Omental fat pad (tissue), 3 donors: ENCODE measurements at regions not wholly inside any gene's neighbourhood (a gene's known extent, or its start where the extent isn't known, plus 50 kb on each side); places are given as distances from the start of the nearest gene placed in this dataset.

Experiments used
- ATAC-seq: fragments of 150-250 bp; one replicate; pipeline ENCODE4 v1.9.1; 2016; ENCODE audit warnings: mild to moderate bottlenecking, moderate library complexity; ENCODE audit not compliant: low FRiP score
- DNase-seq: peaks from one replicate; pipeline ENCODE4 v3.0.0-alpha.2; 2019; ENCODE audit warnings: low spot score
- TF ChIP-seq, protein P1 (sequence below), 3 donors: fragments of 450-650 bp; IDR thresholded peaks; one replicate each; pipeline ENCODE4 v1.5.1; 2016 to 2017; ENCODE audit warnings: antibody characterized with exemption in 3 of 3, mild to moderate bottlenecking in 3 of 3, moderate library complexity in 2 of 3

DNA sequence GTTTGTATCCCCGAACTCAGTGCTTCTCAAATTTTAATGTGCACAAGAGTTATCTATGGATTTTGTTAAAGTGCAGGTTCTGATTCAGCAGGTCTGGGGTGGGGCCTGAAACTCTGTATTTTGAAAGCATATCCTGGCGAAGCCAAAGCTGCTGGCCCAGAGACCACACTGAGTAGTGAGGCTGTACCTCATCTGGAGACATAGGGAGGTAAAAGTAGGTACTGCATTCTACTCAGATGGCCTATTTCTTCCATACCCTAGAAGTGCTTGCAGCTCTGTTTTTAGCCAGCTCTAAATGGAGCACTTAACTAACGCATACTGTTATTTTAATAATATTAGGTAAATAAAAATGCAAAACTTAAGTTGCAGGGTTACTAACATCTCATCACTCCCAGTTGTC is 206.2 kb upstream of the PRNP start:
- TF ChIP-seq, protein P1, sequence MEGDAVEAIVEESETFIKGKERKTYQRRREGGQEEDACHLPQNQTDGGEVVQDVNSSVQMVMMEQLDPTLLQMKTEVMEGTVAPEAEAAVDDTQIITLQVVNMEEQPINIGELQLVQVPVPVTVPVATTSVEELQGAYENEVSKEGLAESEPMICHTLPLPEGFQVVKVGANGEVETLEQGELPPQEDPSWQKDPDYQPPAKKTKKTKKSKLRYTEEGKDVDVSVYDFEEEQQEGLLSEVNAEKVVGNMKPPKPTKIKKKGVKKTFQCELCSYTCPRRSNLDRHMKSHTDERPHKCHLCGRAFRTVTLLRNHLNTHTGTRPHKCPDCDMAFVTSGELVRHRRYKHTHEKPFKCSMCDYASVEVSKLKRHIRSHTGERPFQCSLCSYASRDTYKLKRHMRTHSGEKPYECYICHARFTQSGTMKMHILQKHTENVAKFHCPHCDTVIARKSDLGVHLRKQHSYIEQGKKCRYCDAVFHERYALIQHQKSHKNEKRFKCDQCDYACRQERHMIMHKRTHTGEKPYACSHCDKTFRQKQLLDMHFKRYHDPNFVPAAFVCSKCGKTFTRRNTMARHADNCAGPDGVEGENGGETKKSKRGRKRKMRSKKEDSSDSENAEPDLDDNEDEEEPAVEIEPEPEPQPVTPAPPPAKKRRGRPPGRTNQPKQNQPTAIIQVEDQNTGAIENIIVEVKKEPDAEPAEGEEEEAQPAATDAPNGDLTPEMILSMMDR (IDR thresholded peaks at IDR 0.05): no peak
- no peak for ATAC-seq
- DNase-seq: no peak

DNA sequence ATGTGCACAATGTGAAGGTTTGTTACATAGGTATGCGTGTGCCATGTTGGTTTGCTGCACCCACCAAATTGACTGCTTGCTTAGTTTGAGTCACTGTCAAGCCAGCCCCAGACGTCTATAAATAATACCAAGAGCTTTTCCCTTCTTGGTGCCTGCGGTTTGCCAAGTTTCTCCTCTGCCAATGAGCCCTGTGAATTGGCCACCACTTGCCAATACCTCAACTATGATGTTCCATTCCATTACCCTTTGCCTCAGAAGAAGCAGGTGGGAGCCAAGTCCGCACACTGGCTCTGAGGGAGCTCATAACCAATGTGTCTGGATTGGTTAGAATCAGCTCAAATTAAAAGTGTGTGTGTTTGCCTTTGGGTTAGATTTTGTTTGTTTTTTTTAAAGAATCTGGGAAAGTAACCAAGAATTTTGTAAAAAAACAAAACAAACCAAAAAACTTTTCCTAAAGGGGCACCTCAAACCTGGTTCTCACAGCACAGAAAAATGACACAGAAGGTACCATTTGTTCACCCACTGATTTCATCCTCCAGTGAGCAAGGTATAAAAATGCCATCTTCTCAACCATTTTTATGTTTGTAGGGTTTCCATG is 209.3 kb upstream of the PRNP start:
- TF ChIP-seq, protein P1 (IDR thresholded peaks at IDR 0.05): no peak
- no peak for ATAC-seq
- DNase-seq: no peak

DNA sequence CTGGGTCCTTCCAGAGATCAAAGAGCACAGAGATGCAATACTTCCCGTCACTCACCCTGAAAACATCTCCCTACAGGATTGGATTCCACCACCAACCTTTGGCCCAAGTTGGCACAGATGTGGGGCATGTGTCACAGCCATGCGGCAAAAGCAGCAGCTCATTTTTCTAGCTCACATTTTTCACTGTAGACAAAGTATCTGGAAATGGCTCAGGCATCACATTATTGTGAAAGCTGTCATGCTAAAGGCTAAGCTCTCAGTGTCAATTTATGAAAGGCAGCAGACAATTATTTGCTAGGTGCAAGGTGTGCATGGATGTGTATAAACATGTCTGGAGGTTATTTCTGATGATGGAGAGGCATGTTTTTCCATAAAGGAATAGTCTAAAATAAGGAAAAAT is 213.3 kb upstream of the PRNP start:
- ATAC-seq (no peak), DNase-seq (no peak)
- TF ChIP-seq, protein P1 (IDR thresholded peaks at IDR 0.05): no peak

DNA sequence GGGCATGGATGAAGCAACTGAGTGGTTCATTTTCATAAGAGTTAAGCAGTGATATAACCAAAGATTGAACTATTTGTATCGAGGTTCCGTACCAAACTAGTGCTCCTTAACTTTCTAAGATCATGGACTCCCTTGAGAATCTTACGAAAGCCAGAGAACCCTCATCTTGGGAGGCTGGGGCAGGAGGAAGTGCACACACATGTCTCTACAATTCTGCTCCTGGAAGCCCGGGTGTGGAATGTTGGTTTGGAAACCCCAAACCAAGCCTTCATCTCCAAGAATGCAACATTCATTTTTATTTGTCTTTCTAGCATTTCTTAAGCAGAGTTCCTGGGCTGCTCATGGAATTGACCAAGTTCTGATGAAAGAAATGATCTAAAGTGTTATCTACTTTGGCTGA is 215.0 kb upstream of the PRNP start:
- ATAC-seq: no peak
- TF ChIP-seq, protein P1 (IDR thresholded peaks at IDR 0.05): no peak
- DNase-seq: no peak

DNA sequence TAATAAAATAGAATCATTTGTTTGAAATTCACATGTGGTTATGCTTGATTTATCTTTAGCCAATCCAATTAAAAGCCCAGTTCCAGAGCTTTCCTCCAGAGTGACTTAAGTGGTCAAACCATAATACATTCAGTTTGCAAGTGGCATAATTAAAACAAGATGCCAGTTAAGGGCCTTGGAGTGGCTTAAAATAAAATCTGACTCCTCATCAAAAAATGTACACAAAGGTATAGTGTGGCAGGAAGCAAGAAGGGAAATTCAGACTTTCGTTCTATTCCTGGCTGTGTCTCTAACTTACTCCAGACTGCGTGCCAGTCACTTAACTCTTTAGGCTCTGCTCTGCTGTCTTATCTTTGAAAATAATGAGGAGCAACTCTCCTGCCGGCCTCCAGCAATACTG is 215.9 kb upstream of the PRNP start:
- TF ChIP-seq, protein P1 (IDR thresholded peaks at IDR 0.05): no peak
- no peak for DNase-seq
- ATAC-seq: no peak

DNA sequence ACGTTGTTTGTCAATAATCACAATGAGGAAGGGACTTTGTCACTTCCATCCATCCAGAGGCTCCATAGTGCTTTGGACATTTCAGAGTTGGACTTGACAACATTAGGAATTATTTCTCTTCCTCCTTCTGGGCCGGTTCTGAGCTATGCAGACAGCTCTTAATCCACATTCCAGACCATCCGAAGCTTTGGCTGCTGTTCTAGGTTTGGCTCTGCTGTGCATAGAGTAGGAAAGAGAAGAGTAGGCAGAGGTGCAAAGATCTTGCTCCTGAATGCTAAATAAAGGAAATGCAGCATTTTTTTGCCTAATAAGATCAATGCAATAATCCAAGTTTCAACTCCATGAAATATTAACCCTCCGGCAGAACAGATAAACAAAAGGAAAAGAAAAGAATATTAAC is 216.3 kb upstream of the PRNP start:
- TF ChIP-seq, protein P1 (IDR thresholded peaks at IDR 0.05): no peak
- ATAC-seq (no peak), DNase-seq (no peak)

DNA sequence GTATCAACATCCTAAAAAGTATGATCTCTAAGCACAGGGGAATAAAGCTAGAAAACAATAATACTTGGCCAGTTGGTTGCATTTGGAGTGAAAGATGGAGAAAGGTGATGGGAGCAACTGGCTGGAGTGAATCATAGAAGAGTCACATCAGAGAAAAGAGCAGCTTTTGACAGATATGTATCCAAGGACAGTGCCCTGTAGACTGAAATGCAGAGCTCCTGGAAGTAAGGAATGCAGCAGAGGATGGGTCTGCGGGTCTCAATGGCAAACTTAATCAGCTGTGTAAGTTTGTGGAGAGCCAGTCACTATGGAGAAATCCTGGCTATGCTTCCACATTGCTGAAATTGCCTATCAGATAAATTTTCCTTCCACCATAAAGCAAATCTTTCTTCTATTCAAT is 218.1 kb upstream of the PRNP start:
- TF ChIP-seq, protein P1 (IDR thresholded peaks at IDR 0.05): no peak
- ATAC-seq: no peak
- DNase-seq: no peak
